ENCODE measurements at regions not wholly inside any gene's neighbourhood (a gene's known extent, or its start where the extent isn't known, plus 50 kb on each side); places are given as distances from the start of the nearest gene placed in this dataset.

DNA sequence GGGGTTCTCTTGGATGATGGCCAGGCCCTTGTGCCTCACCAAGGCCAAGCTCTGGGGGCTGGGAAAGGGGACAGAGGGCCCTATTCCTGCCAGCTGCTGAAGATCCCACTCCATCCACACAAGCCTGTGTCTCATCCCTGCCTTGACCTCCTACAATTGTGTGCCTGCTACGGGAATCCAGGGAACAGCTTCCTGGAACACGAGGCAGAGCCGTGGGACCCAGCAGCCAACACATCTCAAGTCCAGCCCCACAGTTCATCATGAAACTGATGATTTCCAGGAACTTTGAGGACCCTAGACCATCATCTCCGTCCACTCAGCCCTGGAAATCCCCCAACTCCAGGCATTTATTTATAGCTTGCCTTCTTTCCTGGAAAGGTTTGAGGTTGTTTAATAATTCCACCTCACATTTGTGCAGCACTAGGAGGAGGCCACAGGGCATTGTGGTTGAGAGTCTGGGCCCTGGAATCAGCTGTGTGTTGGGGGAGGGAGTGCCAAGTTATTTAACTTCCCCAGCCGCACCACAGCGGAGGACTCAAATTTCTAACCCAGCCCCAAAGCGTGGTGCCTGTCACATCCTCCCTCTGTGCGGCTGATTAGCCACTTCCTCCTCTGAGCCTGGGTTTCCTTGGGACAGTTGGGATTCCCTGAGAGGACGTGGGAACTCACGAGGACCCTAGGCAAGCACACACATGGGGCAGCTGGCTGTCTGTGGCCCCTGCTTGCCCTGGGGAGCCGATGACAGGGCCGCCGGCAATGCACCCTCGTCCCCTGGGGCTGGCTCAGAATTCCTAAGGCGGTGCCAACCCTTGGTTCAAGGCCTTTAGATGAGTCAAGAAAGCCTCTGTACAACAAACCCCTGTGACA, 58.2 kb upstream of the GGTA1 start:
- H3K27ac ChIP-seq = peak overlapping the region; percentile 80
- TF ChIP-seq, protein P1, sequence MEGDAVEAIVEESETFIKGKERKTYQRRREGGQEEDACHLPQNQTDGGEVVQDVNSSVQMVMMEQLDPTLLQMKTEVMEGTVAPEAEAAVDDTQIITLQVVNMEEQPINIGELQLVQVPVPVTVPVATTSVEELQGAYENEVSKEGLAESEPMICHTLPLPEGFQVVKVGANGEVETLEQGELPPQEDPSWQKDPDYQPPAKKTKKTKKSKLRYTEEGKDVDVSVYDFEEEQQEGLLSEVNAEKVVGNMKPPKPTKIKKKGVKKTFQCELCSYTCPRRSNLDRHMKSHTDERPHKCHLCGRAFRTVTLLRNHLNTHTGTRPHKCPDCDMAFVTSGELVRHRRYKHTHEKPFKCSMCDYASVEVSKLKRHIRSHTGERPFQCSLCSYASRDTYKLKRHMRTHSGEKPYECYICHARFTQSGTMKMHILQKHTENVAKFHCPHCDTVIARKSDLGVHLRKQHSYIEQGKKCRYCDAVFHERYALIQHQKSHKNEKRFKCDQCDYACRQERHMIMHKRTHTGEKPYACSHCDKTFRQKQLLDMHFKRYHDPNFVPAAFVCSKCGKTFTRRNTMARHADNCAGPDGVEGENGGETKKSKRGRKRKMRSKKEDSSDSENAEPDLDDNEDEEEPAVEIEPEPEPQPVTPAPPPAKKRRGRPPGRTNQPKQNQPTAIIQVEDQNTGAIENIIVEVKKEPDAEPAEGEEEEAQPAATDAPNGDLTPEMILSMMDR (conservative IDR thresholded peaks at IDR 0.05; ENCODE audit: low read depth) = no peak
- DNase-seq (ENCODE audit: low spot score) = peak; percentile 84
- ChIA-PET POLR2A (ENCODE audit: low non-redundant PET) (interaction anchor here (0.7 kb wide), 1 partner anchor 61 kb away, joined by 3 read pairs; no protein-coding TSS in a partner anchor), CTCF (interaction anchor here (0.5 to 3.7 kb wide), 6 partner anchors 11 to 194 kb away, joined by 3 to 22 read pairs (median 4); no protein-coding TSS in a partner anchor)

DNA sequence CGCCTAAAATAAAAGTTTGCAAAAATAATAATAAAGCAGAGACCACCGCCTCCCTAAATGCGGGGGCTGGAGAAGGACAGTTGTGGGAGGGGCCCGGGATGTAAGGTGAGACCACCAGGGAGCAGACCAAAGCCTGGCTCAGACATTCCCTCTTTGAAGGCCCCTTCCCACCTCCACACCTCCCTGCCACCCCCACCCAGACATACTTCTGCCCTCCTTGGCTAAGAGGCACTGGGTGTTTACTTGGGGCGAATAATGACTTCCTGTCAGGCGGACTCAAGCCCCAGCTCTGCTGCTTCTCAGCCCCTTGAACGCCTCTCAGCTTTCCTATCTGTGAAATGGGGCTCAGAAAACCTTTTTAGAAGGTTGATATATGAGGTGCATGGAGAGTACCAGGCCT, 58.8 kb upstream of the GGTA1 start:
- DNase-seq (ENCODE audit: low spot score) = no peak
- ChIA-PET POLR2A (ENCODE audit: low non-redundant PET) (no interaction called here), CTCF (interaction anchor here (1.0 kb wide), 2 partner anchors 16 to 142 kb away, joined by 3 to 4 read pairs; no protein-coding TSS in a partner anchor)
- TF ChIP-seq, protein P1 (conservative IDR thresholded peaks at IDR 0.05; ENCODE audit: low read depth) = no peak
- H3K27ac ChIP-seq = peak overlapping the region; percentile 80

- H3K27ac ChIP-seq = peak overlapping the region; percentile 80
- ChIA-PET CTCF (interaction anchor here (0.6 to 0.7 kb wide), 3 partner anchors 17 to 63 kb away, joined by 3 to 5 read pairs (median 4); no protein-coding TSS in a partner anchor), POLR2A (ENCODE audit: low non-redundant PET) (no interaction called here)
- TF ChIP-seq, protein P1 (conservative IDR thresholded peaks at IDR 0.05; ENCODE audit: low read depth) = no peak
- DNase-seq (ENCODE audit: low spot score) = no peak
These were observed 59.5 kb upstream of the GGTA1 start for GRCh38 chr9:121559183-121559582.

GRCh38 chr9:121560921-121561320, 61.3 kb upstream of the GGTA1 start:
- H3K27ac ChIP-seq = peak overlapping the region; percentile 83
- CTCF ChIA-PET = interaction anchor here (0.6 to 2.8 kb wide), 3 partner anchors 11 to 31 kb away, joined by 3 to 10 read pairs (median 8); no protein-coding TSS in a partner anchor
- POLR2A ChIA-PET (ENCODE audit: low non-redundant PET) = no interaction called here
- TF ChIP-seq, protein P1 (conservative IDR thresholded peaks at IDR 0.05; ENCODE audit: low read depth) = no peak
- no peak for DNase-seq (ENCODE audit: low spot score)

GRCh38 chr9:121561385-121562222, 62.0 kb upstream of the GGTA1 start:
- TF ChIP-seq, protein P1 (conservative IDR thresholded peaks at IDR 0.05; ENCODE audit: low read depth) = no peak
- ChIA-PET POLR2A (ENCODE audit: low non-redundant PET) (interaction anchor here (0.6 kb wide), 2 partner anchors 12 to 51 kb away, joined by 3 read pairs; no protein-coding TSS in a partner anchor), CTCF (interaction anchor here (0.6 to 2.8 kb wide), 6 partner anchors 12 to 134 kb away, joined by 3 to 10 read pairs (median 4); no protein-coding TSS in a partner anchor)
- DNase-seq (ENCODE audit: low spot score) = no peak
- H3K27ac ChIP-seq = peak overlapping the region; percentile 83

GRCh38 chr9:121562301-121562700, 62.7 kb upstream of the GGTA1 start:
- no peak for DNase-seq (ENCODE audit: low spot score)
- ChIA-PET POLR2A (ENCODE audit: low non-redundant PET) (interaction anchor here (0.6 kb wide), 1 partner anchor 50 kb away, joined by 3 read pairs; no protein-coding TSS in a partner anchor), CTCF (interaction anchor here (0.6 to 2.8 kb wide), 4 partner anchors 12 to 133 kb away, joined by 3 to 10 read pairs (median 6); no protein-coding TSS in a partner anchor)
- TF ChIP-seq, protein P1 (conservative IDR thresholded peaks at IDR 0.05; ENCODE audit: low read depth) = no peak
- H3K27ac ChIP-seq = peak overlapping the region; percentile 83

Measured in RWPE1 (cell line).